ENCODE measurements at regions not wholly inside any gene's neighbourhood (a gene's known extent, or its start where the extent isn't known, plus 50 kb on each side); places are given as distances from the start of the nearest gene placed in this dataset.

DNA sequence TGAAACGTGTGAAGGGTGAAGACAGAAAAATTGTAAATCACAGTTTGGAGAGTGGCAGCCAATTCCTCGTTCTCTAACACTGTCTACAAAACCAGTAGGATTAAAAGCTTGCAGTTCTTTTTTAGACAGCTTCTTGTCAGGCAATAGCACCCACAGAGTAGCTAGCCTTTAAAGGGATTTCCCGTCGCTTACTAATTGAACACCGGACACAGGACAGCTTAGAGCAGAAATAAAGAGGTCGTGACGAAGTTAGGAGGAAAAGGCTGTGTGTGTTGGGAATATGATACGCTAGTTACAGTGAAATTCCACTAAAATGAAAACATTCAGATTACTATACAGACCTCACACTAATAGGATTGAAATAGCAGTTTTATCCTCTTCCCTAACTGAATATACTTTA lies 149.1 kb upstream of the FLRT2 start:
- TF ChIP-seq, protein P1, sequence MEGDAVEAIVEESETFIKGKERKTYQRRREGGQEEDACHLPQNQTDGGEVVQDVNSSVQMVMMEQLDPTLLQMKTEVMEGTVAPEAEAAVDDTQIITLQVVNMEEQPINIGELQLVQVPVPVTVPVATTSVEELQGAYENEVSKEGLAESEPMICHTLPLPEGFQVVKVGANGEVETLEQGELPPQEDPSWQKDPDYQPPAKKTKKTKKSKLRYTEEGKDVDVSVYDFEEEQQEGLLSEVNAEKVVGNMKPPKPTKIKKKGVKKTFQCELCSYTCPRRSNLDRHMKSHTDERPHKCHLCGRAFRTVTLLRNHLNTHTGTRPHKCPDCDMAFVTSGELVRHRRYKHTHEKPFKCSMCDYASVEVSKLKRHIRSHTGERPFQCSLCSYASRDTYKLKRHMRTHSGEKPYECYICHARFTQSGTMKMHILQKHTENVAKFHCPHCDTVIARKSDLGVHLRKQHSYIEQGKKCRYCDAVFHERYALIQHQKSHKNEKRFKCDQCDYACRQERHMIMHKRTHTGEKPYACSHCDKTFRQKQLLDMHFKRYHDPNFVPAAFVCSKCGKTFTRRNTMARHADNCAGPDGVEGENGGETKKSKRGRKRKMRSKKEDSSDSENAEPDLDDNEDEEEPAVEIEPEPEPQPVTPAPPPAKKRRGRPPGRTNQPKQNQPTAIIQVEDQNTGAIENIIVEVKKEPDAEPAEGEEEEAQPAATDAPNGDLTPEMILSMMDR (IDR thresholded peaks at IDR 0.05; ENCODE audit: control insufficient read depth, insufficient read depth, low read depth, low read length, missing control alignments) = no peak
- no peak overlapping the region for H3K4me3 ChIP-seq (ENCODE audit: control insufficient read depth, low read depth, low read length)
- DNase-seq (ENCODE audit: low read depth) = no peak

DNA sequence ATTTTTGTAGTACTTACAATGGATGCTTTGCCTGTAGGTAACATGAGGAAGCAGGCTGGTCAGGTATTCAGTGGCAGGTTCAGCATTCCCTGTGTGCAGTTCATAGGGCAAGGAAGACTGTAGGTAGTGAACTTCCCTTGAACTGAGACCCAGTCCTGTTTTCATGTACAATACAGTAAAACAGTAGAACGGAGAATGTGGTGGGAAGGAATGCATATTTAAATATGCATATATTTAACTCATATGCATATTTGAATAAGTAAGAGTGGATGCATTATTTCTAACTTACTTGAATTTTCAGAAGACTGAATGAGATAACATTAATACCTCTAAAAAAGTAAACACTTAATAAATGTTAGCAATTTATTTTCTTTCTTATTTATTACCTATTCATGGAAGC lies 147.6 kb upstream of the FLRT2 start:
- TF ChIP-seq, protein P1 (IDR thresholded peaks at IDR 0.05; ENCODE audit: control insufficient read depth, insufficient read depth, low read depth, low read length, missing control alignments) = no peak
- H3K4me3 ChIP-seq (ENCODE audit: control insufficient read depth, low read depth, low read length) = no peak overlapping the region
- DNase-seq (ENCODE audit: low read depth) = no peak

DNA sequence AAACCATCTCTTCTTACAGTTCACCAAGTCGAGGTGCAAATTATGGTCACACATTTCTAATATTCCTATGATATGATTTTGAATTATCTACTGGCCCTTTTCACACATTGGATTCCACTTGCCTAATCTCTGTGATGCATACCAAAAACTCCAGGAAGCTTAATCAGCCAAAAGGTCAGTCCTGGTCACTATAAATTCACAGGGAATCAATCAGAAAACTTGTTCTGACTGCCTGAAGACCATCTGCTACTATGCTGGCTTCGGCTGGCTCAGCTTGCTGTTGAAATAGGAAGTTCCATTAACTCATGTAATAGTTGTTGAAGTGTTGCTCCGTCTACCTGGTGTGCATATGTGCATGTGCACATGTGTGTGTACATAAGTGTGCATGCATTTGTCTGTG lies 142.8 kb upstream of the FLRT2 start:
- TF ChIP-seq, protein P1 (IDR thresholded peaks at IDR 0.05; ENCODE audit: control insufficient read depth, insufficient read depth, low read depth, low read length, missing control alignments) = no peak
- H3K4me3 ChIP-seq (ENCODE audit: control insufficient read depth, low read depth, low read length) = no peak overlapping the region

DNA sequence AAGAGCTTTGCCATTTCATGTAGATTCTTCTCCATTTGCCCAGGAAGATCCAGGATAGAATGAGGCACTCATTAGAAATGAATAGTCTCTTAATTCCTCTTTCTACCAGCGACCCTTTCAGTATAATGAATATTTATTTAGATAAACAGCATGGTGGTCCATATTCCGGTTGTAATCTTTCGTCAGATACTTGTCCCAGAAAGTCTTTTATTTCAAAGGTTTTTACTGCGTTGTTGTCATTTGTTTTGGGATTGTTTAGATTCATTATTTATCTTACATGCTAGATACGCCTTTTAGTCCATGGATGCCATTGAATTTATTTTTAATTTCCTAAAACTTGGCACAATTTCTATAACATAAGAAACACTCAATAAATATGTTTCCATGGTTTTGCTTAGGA lies 139.7 kb upstream of the FLRT2 start:
- DNase-seq (ENCODE audit: low read depth) = no peak
- TF ChIP-seq, protein P1 (IDR thresholded peaks at IDR 0.05; ENCODE audit: control insufficient read depth, insufficient read depth, low read depth, low read length, missing control alignments) = no peak
- H3K4me3 ChIP-seq (ENCODE audit: control insufficient read depth, low read depth, low read length) = no peak overlapping the region

More for the DNA sequence above, 142.8 kb upstream of the FLRT2 start:
- DNase-seq (ENCODE audit: low read depth) = no peak

DNA sequence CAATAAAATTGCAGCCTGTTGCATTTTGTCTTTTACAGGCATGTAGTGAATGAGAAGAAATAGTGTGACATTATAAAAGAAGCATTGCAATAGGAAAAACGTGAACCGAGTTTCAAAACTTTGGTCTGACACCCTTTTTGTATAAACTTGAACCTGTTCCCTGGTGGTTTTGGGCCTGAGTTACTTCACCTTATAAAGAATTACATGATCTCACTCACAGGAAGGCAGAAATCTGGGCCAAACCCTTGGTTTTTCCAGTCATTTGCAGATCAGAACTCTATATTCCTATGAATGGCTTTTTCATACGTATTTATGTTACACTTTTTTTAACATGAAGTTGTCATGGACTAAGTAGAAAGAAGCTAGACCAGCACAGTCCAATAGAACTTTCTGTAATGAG lies 138.5 kb upstream of the FLRT2 start:
- TF ChIP-seq, protein P1 (IDR thresholded peaks at IDR 0.05; ENCODE audit: control insufficient read depth, insufficient read depth, low read depth, low read length, missing control alignments) = no peak
- no peak for DNase-seq (ENCODE audit: low read depth)
- no peak overlapping the region for H3K4me3 ChIP-seq (ENCODE audit: control insufficient read depth, low read depth, low read length)

DNA sequence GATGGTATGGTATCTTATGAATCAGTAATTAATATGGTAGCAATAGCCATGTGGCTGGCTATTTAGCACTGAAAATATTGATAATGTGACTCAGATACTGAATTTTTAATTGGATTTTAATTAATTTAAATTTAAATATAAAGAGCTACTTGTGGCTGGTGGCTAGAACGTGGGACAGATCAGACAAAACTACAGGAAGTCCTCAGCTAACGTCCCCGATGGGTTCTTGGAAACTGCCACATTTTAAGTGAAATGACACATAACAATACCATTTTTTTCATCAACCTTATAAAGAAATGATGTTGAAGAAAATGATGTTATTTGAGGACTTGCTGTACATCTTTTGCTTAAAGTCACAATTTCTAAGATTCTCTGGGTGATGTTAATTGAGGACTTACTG lies 138.1 kb upstream of the FLRT2 start:
- TF ChIP-seq, protein P1 (IDR thresholded peaks at IDR 0.05; ENCODE audit: control insufficient read depth, insufficient read depth, low read depth, low read length, missing control alignments) = no peak
- DNase-seq (ENCODE audit: low read depth) = no peak

DNA sequence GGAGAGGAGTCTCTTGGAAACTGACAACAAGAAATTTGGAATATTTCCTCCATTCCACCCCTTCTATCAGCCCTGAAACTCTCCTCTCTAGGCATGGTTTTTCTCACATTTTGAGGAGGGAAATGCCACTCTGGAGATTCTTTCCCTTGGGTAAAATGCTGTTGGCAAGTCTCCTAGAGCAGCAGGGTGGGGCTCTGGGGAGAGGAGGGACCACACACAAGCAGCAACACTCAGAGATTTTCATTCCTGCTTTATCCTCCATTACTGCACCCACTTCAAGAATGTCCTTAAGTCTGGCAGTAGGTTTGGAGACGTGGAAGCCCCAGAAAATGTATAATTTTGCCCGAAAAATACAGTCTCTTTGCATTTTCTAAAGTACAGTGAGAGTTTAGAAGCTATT lies 130.8 kb upstream of the FLRT2 start:
- DNase-seq (ENCODE audit: low read depth) = no peak
- TF ChIP-seq, protein P1 (IDR thresholded peaks at IDR 0.05; ENCODE audit: control insufficient read depth, insufficient read depth, low read depth, low read length, missing control alignments) = no peak
- no peak overlapping the region for H3K4me3 ChIP-seq (ENCODE audit: control insufficient read depth, low read depth, low read length)

More for the DNA sequence above, 138.1 kb upstream of the FLRT2 start:
- no peak overlapping the region for H3K4me3 ChIP-seq (ENCODE audit: control insufficient read depth, low read depth, low read length)
